ENCODE measurements at regions not wholly inside any gene's neighbourhood (a gene's known extent, or its start where the extent isn't known, plus 50 kb on each side); places are given as distances from the start of the nearest gene placed in this dataset.

DNA sequence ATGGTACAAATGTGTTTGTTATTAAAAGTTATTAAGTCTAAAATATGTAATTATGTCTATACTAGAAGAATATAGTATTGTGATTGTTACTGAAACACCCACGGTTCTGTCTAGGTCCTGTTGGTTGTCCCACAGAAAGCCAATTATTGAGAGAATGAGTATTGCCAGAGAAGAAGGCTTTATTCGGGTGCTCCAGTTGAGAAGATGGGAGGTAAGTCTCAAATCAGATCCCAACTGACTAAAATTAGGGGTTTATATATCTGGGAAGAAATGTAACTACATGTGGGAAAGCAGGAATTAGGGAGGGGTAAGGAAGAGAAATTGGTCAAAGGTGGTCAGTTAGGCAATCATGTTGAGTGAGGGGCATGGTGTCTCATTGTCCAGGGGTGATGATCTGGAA lies 798.4 kb downstream of the PCDH17 start:
- TF ChIP-seq, protein P1, sequence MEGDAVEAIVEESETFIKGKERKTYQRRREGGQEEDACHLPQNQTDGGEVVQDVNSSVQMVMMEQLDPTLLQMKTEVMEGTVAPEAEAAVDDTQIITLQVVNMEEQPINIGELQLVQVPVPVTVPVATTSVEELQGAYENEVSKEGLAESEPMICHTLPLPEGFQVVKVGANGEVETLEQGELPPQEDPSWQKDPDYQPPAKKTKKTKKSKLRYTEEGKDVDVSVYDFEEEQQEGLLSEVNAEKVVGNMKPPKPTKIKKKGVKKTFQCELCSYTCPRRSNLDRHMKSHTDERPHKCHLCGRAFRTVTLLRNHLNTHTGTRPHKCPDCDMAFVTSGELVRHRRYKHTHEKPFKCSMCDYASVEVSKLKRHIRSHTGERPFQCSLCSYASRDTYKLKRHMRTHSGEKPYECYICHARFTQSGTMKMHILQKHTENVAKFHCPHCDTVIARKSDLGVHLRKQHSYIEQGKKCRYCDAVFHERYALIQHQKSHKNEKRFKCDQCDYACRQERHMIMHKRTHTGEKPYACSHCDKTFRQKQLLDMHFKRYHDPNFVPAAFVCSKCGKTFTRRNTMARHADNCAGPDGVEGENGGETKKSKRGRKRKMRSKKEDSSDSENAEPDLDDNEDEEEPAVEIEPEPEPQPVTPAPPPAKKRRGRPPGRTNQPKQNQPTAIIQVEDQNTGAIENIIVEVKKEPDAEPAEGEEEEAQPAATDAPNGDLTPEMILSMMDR (IDR thresholded peaks at IDR 0.05; ENCODE audit: control insufficient read depth, extremely low read depth, insufficient read depth) = no peak
- no peak for DNase-seq (ENCODE audit: low read depth)
- no peak overlapping the region for H3K4me3 ChIP-seq (ENCODE audit: low read depth, low read length)

DNA sequence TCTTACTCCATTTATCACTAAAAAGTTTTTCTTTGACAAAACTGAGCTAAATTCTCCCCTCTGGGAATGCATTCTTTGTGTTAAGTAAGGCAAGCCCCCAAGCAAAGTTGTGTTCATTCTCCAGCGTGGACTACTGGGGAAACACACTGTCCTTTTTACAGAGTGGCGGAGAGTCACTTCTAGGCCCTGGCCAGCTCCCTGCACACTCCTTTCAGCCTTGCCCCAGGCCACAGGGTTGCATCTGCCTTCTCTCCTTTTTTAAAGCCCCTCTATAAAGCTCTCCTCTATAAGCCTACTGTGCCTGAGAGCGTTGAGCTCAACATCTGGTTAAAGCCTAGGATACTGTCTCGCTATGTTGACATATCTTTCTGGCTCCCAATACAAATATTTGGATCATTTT lies 803.4 kb downstream of the PCDH17 start:
- H3K4me3 ChIP-seq (ENCODE audit: low read depth, low read length) = no peak overlapping the region
- DNase-seq (ENCODE audit: low read depth) = no peak
- TF ChIP-seq, protein P1 (IDR thresholded peaks at IDR 0.05; ENCODE audit: control insufficient read depth, extremely low read depth, insufficient read depth) = no peak

DNA sequence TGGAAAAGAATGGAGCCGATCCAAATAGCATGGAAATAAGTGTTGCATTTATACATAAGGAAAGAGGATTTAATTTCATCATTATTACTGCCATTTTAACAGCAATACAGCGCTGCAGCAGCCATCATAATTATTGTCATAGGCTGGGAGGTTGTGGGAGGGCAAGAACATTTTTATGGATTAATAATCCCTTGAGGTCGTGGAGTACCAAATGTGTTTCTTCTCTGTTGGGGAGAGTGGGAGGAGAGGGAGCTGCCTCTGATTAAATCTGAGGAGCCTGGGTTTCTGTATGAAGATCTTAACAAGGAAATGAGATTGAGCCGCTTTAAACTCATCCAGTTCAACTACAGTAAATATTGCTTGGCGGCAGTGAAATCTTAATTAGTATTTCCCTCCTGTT lies 805.9 kb downstream of the PCDH17 start:
- TF ChIP-seq, protein P1 (IDR thresholded peaks at IDR 0.05; ENCODE audit: control insufficient read depth, extremely low read depth, insufficient read depth) = no peak
- DNase-seq (ENCODE audit: low read depth) = no peak
- H3K4me3 ChIP-seq (ENCODE audit: low read depth, low read length) = no peak overlapping the region

DNA sequence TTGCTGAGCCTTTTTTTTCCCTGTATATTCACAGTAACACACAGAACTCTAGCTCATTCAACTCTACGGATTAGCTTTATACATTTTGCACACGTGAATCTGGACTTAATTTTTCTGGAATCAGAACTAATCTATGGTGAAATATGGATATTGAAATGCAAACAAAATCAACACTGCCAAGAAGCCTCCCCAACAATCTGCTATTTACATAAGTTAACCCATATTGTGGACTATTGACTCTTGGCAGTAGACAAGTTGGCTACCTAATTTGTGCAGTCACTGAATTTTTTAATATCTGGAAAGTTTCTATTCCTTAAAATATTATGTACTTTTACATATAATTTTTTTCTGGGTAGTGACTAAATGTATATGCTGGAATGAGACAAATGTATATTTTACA lies 815.4 kb downstream of the PCDH17 start:
- no peak for DNase-seq (ENCODE audit: low read depth)

DNA sequence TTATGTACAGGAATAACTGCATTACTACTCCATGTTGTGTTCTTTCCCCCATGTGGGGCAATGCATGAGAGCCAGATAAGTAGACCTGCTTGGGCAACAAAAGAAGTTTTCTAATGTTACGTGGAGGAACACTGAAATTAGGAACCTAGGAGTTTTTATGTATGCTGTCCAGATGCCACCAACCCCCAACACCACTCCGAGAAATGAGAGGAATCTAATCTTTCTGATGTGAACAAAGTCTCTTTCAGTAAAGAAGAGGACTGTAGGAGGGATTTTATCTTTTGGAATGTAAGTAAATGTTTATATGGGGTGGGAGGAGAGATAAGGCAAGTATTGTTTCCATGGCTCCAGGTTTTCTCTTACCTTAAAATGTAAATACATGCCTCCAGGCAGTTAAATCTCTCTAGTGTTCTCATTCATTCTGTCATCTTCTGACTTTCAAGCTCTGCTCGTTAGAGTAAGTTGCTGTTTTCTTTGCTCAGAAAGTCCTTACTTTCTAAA lies 820.6 kb downstream of the PCDH17 start:
- no peak overlapping the region for H3K4me3 ChIP-seq (ENCODE audit: low read depth, low read length)
- no peak for DNase-seq (ENCODE audit: low read depth)
- TF ChIP-seq, protein P1 (IDR thresholded peaks at IDR 0.05; ENCODE audit: control insufficient read depth, extremely low read depth, insufficient read depth) = no peak

More for the DNA sequence above, 815.4 kb downstream of the PCDH17 start:
- no peak overlapping the region for H3K4me3 ChIP-seq (ENCODE audit: low read depth, low read length)
- TF ChIP-seq, protein P1 (IDR thresholded peaks at IDR 0.05; ENCODE audit: control insufficient read depth, extremely low read depth, insufficient read depth) = no peak

DNA sequence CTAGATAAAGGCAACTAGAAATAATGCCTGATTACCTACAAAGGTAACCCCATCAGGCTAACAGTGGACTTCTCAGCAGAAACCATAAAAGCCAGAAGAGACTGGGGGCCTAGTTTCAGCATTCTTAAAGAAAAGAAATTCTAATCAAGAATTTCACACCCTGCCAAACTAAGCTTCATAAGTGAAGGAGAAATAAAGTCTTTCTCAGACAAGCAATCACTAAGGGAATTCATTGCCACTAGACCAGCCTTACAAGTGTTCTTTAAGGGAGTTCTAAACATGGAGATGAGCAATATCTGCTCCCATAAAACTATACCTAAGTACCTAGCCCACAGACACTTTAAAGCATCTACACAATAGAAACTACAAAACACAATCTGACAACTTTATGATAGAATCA lies 823.5 kb downstream of the PCDH17 start:
- no peak overlapping the region for H3K4me3 ChIP-seq (ENCODE audit: low read depth, low read length)
- TF ChIP-seq, protein P1 (IDR thresholded peaks at IDR 0.05; ENCODE audit: control insufficient read depth, extremely low read depth, insufficient read depth) = no peak
- no peak for DNase-seq (ENCODE audit: low read depth)

DNA sequence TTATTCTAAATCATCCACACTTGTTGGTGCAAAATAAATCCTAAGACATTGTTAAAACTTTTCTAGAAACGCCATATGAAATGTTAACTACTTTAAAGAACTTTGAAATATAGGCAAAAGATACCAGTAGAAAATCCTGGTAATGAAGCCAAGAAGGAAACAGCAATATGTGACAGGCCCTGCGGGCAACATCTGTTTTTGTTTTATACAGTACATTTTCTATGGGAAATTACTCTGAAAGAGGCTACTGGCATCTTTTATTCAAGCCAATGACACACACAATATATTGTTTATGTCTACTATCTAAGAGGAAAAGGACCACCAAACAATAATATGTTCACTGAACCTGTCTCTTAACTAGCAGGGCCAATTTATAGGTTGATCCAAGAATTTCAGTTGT lies 829.7 kb downstream of the PCDH17 start:
- H3K4me3 ChIP-seq (ENCODE audit: low read depth, low read length) = no peak overlapping the region
- TF ChIP-seq, protein P1 (IDR thresholded peaks at IDR 0.05; ENCODE audit: control insufficient read depth, extremely low read depth, insufficient read depth) = no peak
- no peak for DNase-seq (ENCODE audit: low read depth)

All from LNCaP clone FGC (cell line).